Neural cell (in vitro differentiated cells): ENCODE measurements at regions not wholly inside any gene's neighbourhood (a gene's known extent, or its start where the extent isn't known, plus 50 kb on each side); places are given as distances from the start of the nearest gene placed in this dataset.

ENCODE experiments used
- H2AFZ ChIP-seq: fragments of 200-600, 300-800 bp; sonication (generic), shearing (Covaris generic); 2 replicates; pipeline ENCODE4 v1.6.0; 2014; ENCODE audit warnings: low read depth, mild to moderate bottlenecking, antibody characterized with exemption, low read length, moderate library complexity
- H3F3A ChIP-seq: fragments of 200-600 bp; shearing (Covaris generic); 2 replicates; pipeline ENCODE4 v1.6.1; 2016; ENCODE audit warnings: mild to moderate bottlenecking, moderate library complexity, mixed read lengths, antibody characterized with exemption, low read length; ENCODE audit not compliant: insufficient read depth, poor library complexity, severe bottlenecking
- H3K27ac ChIP-seq: fragments of 200-600, 300-800 bp; sonication (generic), shearing (Covaris generic); 2 replicates; pipeline ENCODE4 v1.5.1; 2014; ENCODE audit warnings: mild to moderate bottlenecking, low read length, moderate library complexity
- H3K27me3 ChIP-seq: fragments of 300-800, 200-600 bp; sonication (generic), shearing (Covaris generic); 2 replicates; pipeline ENCODE4 v1.6.0; 2014; ENCODE audit warnings: mild to moderate bottlenecking, low read depth, low read length, moderate library complexity; ENCODE audit not compliant: insufficient read depth
- H3K36me3 ChIP-seq: fragments of 300-800, 200-600 bp; sonication (generic), shearing (Covaris generic); 2 replicates; pipeline ENCODE4 v1.5.1; 2014; ENCODE audit warnings: mild to moderate bottlenecking, antibody characterized with exemption, low read length, moderate library complexity; ENCODE audit not compliant: insufficient read depth
- H3K4me2 ChIP-seq: fragments of 300-800, 200-600 bp; sonication (generic), shearing (Covaris generic); 2 replicates; pipeline ENCODE4 v1.6.0; 2014; ENCODE audit warnings: mild to moderate bottlenecking, low read length
- H3K4me3 ChIP-seq: fragments of 300-800, 200-600 bp; sonication (generic), shearing (Covaris generic); 2 replicates; pipeline ENCODE4 v1.5.1; 2014; ENCODE audit warnings: mild to moderate bottlenecking, low read length, moderate library complexity
- H3K79me2 ChIP-seq: fragments of 200-600 bp; shearing (Covaris generic); replicated peaks from 2 replicates; pipeline ENCODE4 v1.6.0; 2014; ENCODE audit warnings: mild to moderate bottlenecking, low read length, moderate library complexity; ENCODE audit not compliant: insufficient read depth
- H3K9ac ChIP-seq: fragments of 300-800, 200-600 bp; sonication (generic), shearing (Covaris generic); 2 replicates; pipeline ENCODE4 v1.6.1; 2016; ENCODE audit warnings: mild to moderate bottlenecking, low read length, mixed read lengths
- H3K9me2 ChIP-seq: fragments of 200-600 bp; shearing (Covaris generic); 2 replicates; pipeline ENCODE4 v1.6.1; 2016; ENCODE audit warnings: mild to moderate bottlenecking, low read length, mixed read lengths; ENCODE audit not compliant: insufficient read depth
- H3K9me3 ChIP-seq: fragments of 200-600, 300-800 bp; sonication (generic), shearing (Covaris generic); 2 replicates; pipeline ENCODE4 v1.6.1; 2016; ENCODE audit warnings: mild to moderate bottlenecking, mixed run types, low read length, moderate library complexity, mixed read lengths
- H4K20me1 ChIP-seq: fragments of 200-600 bp; shearing (Covaris generic); 2 replicates; pipeline ENCODE4 v1.6.1; 2016; ENCODE audit warnings: mild to moderate bottlenecking, mixed run types; ENCODE audit not compliant: insufficient read depth
- EP300 ChIP-seq: fragments of 450-650 bp; conservative IDR thresholded peaks from 2 replicates; pipeline ENCODE4 v1.6.1; 2014; ENCODE audit warnings: antibody characterized with exemption, mild to moderate bottlenecking, moderate library complexity; ENCODE audit not compliant: poor library complexity, severe bottlenecking
- EZH2 ChIP-seq: fragments of 200-600, 300-800 bp; shearing (Covaris generic), sonication (generic); IDR thresholded peaks from 2 replicates; pipeline ENCODE4 v1.6.1; 2014; ENCODE audit warnings: antibody characterized with exemption, low read length, borderline replicate concordance, mild to moderate bottlenecking; ENCODE audit not compliant: insufficient read depth, poor library complexity, severe bottlenecking
- MXI1 ChIP-seq: fragments of 450-650 bp; conservative IDR thresholded peaks from 2 replicates; pipeline ENCODE4 v1.6.1; 2014; ENCODE audit warnings: antibody characterized with exemption, mild to moderate bottlenecking; ENCODE audit not compliant: poor library complexity, severe bottlenecking
- POLR2AphosphoS5 ChIP-seq: IDR thresholded peaks from 2 replicates; pipeline ENCODE4 v1.6.1; 2012
- RAD21 ChIP-seq: fragments of 450-650 bp; conservative IDR thresholded peaks from 2 replicates; pipeline ENCODE4 v1.6.1; 2014; ENCODE audit warnings: antibody characterized with exemption, mild to moderate bottlenecking, moderate library complexity
- SMC3 ChIP-seq: fragments of 450-650 bp; conservative IDR thresholded peaks from 2 replicates; pipeline ENCODE4 v1.6.1; 2014; ENCODE audit warnings: antibody characterized with exemption, mild to moderate bottlenecking, moderate library complexity; ENCODE audit not compliant: poor library complexity
- TAF1 ChIP-seq: IDR thresholded peaks from 2 replicates; pipeline ENCODE4 v1.6.1; 2012; ENCODE audit warnings: low read depth
- TF ChIP-seq, protein P1 (sequence below): IDR thresholded peaks from 2 replicates; pipeline ENCODE4 v1.6.1; 2012; ENCODE audit warnings: borderline replicate concordance
- TF ChIP-seq, protein P2 (sequence below): fragments of 450-650 bp; IDR thresholded peaks from 2 replicates; pipeline ENCODE4 v1.5.1; 2014; ENCODE audit warnings: antibody characterized with exemption, mild to moderate bottlenecking, moderate library complexity; ENCODE audit not compliant: poor library complexity, severe bottlenecking

GRCh38 chr4:19512086-19512485 lies 739.6 kb upstream of the SLIT2 start:
- H3K27me3 ChIP-seq = no peaks in the 10 kb centered on the region
- no peak overlapping the region for H3K4me2 ChIP-seq
- TF ChIP-seq, protein P1, sequence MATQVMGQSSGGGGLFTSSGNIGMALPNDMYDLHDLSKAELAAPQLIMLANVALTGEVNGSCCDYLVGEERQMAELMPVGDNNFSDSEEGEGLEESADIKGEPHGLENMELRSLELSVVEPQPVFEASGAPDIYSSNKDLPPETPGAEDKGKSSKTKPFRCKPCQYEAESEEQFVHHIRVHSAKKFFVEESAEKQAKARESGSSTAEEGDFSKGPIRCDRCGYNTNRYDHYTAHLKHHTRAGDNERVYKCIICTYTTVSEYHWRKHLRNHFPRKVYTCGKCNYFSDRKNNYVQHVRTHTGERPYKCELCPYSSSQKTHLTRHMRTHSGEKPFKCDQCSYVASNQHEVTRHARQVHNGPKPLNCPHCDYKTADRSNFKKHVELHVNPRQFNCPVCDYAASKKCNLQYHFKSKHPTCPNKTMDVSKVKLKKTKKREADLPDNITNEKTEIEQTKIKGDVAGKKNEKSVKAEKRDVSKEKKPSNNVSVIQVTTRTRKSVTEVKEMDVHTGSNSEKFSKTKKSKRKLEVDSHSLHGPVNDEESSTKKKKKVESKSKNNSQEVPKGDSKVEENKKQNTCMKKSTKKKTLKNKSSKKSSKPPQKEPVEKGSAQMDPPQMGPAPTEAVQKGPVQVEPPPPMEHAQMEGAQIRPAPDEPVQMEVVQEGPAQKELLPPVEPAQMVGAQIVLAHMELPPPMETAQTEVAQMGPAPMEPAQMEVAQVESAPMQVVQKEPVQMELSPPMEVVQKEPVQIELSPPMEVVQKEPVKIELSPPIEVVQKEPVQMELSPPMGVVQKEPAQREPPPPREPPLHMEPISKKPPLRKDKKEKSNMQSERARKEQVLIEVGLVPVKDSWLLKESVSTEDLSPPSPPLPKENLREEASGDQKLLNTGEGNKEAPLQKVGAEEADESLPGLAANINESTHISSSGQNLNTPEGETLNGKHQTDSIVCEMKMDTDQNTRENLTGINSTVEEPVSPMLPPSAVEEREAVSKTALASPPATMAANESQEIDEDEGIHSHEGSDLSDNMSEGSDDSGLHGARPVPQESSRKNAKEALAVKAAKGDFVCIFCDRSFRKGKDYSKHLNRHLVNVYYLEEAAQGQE = no peak
- TF ChIP-seq SMC3 (no peak), MXI1 (no peak), POLR2AphosphoS5 (no peak), TAF1 (no peak), RAD21 (no peak), EP300 (no peak), EZH2 (no peak)
- TF ChIP-seq, protein P2, sequence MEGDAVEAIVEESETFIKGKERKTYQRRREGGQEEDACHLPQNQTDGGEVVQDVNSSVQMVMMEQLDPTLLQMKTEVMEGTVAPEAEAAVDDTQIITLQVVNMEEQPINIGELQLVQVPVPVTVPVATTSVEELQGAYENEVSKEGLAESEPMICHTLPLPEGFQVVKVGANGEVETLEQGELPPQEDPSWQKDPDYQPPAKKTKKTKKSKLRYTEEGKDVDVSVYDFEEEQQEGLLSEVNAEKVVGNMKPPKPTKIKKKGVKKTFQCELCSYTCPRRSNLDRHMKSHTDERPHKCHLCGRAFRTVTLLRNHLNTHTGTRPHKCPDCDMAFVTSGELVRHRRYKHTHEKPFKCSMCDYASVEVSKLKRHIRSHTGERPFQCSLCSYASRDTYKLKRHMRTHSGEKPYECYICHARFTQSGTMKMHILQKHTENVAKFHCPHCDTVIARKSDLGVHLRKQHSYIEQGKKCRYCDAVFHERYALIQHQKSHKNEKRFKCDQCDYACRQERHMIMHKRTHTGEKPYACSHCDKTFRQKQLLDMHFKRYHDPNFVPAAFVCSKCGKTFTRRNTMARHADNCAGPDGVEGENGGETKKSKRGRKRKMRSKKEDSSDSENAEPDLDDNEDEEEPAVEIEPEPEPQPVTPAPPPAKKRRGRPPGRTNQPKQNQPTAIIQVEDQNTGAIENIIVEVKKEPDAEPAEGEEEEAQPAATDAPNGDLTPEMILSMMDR = no peak
- H3K4me3 ChIP-seq = no peak overlapping the region
- no peaks in the 10 kb centered on the region for H4K20me1 ChIP-seq
- no peak overlapping the region for H3K9ac ChIP-seq
- H3K36me3 ChIP-seq = no peaks in the 10 kb centered on the region
- H3K9me3 ChIP-seq = no peaks in the 10 kb centered on the region
- no peaks in the 10 kb centered on the region for H3F3A ChIP-seq
- no peaks in the 10 kb centered on the region for H3K9me2 ChIP-seq
- H3K79me2 ChIP-seq = no peaks in the 10 kb centered on the region
- no peak overlapping the region for H3K27ac ChIP-seq
- H2AFZ ChIP-seq = no peak overlapping the region

DNA sequence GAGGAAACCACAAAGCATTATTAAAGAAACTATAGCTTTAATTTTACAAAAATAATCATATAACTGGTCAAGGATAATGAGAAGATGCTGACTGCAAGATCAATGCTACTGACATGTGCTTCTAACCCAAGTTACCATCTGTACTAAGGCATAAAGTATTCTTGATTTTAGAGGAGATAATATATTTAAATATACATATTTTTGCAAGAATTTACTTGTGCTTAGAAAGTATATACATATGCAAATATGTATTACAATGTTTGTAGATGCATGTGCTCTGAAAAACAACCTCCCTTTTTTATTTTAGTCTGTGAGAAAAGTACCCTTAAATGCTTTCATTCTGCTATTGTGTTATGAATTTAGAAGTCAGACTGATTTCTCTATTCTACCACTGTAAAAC lies 740.7 kb upstream of the SLIT2 start:
- TF ChIP-seq, protein P2 = no peak
- no peak for TF ChIP-seq POLR2AphosphoS5
- TF ChIP-seq EZH2 = no peak
- TF ChIP-seq TAF1 = no peak
- TF ChIP-seq MXI1 = no peak
- Histone ChIP-seq H3K27me3 (no peaks in the 10 kb centered on the region), H3K9ac (no peak overlapping the region), H3K9me3 (no peaks in the 10 kb centered on the region), H4K20me1 (no peaks in the 10 kb centered on the region), H3K79me2 (no peaks in the 10 kb centered on the region), H3K4me2 (no peak overlapping the region), H2AFZ (no peak overlapping the region), H3K4me3 (no peak overlapping the region), H3K27ac (no peak overlapping the region), H3K9me2 (no peaks in the 10 kb centered on the region), H3F3A (no peaks in the 10 kb centered on the region), H3K36me3 (no peaks in the 10 kb centered on the region)
